SU-DHL-6 (cell line): ENCODE measurements at regions not wholly inside any gene's neighbourhood (a gene's known extent, or its start where the extent isn't known, plus 50 kb on each side); places are given as distances from the start of the nearest gene placed in this dataset.

ENCODE experiments used
- EZH2phosphoT487 ChIP-seq: fragments of 200-600 bp; sonication (generic), shearing (Covaris generic); conservative IDR thresholded peaks from 2 replicates; pipeline ENCODE4 v1.6.1; 2018; ENCODE audit warnings: mild to moderate bottlenecking, antibody characterized with exemption, low read length, moderate library complexity, mixed read lengths
- TF ChIP-seq, protein P1 (sequence below): fragments of 200-600 bp; sonication (generic); IDR thresholded peaks from one replicate; pipeline ENCODE4 v1.5.1; 2017; ENCODE audit warnings: antibody characterized with exemption, mild to moderate bottlenecking, low read length, moderate library complexity; ENCODE audit not compliant: insufficient read depth, poor library complexity, severe bottlenecking

DNA sequence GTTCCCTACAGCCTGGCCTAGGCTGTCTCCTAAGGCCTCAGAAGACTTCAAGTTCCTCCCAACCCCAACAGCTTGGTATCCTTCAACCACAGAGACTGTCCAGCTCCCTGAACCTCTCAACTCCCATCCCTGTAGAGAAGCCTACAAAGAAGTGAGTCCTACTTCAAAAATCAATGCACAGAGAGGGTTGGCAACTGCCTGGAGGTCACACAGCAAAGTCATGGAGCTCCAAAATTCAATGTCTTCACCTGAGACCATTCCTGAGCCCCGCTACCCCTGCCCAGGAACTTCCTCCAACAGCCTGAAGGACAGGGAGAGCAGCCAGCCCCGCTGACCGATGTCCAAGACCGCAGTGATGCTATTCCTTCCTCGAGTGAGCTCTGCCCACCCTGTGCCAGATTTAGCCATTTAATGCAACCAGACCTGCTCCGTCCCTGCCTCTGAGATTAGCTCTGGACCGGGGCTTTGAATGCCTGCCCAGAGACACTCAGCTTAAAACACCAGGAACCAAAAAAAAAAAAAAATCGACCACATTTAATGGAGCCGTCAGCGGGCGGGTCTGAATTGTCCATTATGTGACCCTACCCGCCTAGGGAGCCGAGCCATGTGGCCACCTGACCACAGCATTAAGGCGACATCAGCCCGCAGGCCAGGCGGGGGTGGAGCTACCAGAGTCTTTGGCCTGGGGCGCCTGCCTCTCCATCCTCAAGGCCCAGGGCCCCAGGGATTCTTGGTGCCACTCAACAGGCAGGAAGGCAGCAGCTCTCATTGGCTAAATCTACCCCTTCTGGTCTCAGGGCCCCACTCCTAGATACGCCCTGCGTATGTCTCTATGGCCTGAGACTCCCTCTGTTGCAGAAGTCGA is 148.6 kb downstream of the SYF2 start:
- TF ChIP-seq EZH2phosphoT487: no peak
- TF ChIP-seq, protein P1, sequence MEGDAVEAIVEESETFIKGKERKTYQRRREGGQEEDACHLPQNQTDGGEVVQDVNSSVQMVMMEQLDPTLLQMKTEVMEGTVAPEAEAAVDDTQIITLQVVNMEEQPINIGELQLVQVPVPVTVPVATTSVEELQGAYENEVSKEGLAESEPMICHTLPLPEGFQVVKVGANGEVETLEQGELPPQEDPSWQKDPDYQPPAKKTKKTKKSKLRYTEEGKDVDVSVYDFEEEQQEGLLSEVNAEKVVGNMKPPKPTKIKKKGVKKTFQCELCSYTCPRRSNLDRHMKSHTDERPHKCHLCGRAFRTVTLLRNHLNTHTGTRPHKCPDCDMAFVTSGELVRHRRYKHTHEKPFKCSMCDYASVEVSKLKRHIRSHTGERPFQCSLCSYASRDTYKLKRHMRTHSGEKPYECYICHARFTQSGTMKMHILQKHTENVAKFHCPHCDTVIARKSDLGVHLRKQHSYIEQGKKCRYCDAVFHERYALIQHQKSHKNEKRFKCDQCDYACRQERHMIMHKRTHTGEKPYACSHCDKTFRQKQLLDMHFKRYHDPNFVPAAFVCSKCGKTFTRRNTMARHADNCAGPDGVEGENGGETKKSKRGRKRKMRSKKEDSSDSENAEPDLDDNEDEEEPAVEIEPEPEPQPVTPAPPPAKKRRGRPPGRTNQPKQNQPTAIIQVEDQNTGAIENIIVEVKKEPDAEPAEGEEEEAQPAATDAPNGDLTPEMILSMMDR: no peak
